NCI-H460 (cell line): ENCODE measurements at regions not wholly inside any gene's neighbourhood (a gene's known extent, or its start where the extent isn't known, plus 50 kb on each side); places are given as distances from the start of the nearest gene placed in this dataset.
"Not testable (repeated sequence)": the region's sequence is repeated elsewhere in the genome, so short reads cannot be mapped to it uniquely, and the experiment has no call there.

Source experiments
- DNase-seq: peaks from one replicate; pipeline ENCODE4 v3.0.0-alpha.2; 2016; ENCODE audit warnings: low read depth; ENCODE audit errors: extremely low read depth

GRCh38 chr12:34301251-34302130 lies 279.2 kb downstream of the ALG10 start:
- no peak for DNase-seq

GRCh38 chr12:34302131-34302885 lies 280.0 kb downstream of the ALG10 start:
- no peak for DNase-seq

GRCh38 chr12:34303091-34303870 lies 281.0 kb downstream of the ALG10 start:
- no peak for DNase-seq

- no peak for DNase-seq
Measured at GRCh38 chr12:34304001-34304400, 281.7 kb downstream of the ALG10 start.

GRCh38 chr12:34304546-34304945 lies 282.2 kb downstream of the ALG10 start:
- DNase-seq = no peak

GRCh38 chr12:34305176-34305575 lies 282.9 kb downstream of the ALG10 start:
- DNase-seq = no peak

- no peak for DNase-seq
Measured at GRCh38 chr12:34306133-34306830, 284.0 kb downstream of the ALG10 start.

- not testable (repeated sequence) for DNase-seq
Measured at GRCh38 chr12:34309806-34310804, 287.8 kb downstream of the ALG10 start.

- no peak for DNase-seq
Measured at GRCh38 chr12:34311337-34311736, 289.0 kb downstream of the ALG10 start.

- no peak for DNase-seq
Measured at GRCh38 chr12:34327671-34328070, 305.4 kb downstream of the ALG10 start.

GRCh38 chr12:34333337-34333736 lies 311.0 kb downstream of the ALG10 start:
- no peak for DNase-seq

- DNase-seq = no peak
Measured at GRCh38 chr12:34334538-34334937, 312.2 kb downstream of the ALG10 start.

GRCh38 chr12:34334953-34335743 lies 312.9 kb downstream of the ALG10 start:
- DNase-seq = no peak

GRCh38 chr12:34335819-34336262 lies 313.5 kb downstream of the ALG10 start:
- no peak for DNase-seq

GRCh38 chr12:34336619-34337465 lies 314.5 kb downstream of the ALG10 start:
- no peak for DNase-seq

- DNase-seq = no peak
Measured at GRCh38 chr12:34338751-34339150, 316.5 kb downstream of the ALG10 start.

GRCh38 chr12:34339922-34340321 lies 317.6 kb downstream of the ALG10 start:
- no peak for DNase-seq
